Skeletal muscle tissue (tissue), 3 donors: ENCODE measurements at regions not wholly inside any gene's neighbourhood (a gene's known extent, or its start where the extent isn't known, plus 50 kb on each side); places are given as distances from the start of the nearest gene placed in this dataset.
"Not testable (repeated sequence)": the region's sequence is repeated elsewhere in the genome, so short reads cannot be mapped to it uniquely, and the experiment has no call there.

ENCODE experiments used
- H3K27ac ChIP-seq: one replicate; pipeline ENCODE4 v1.7.0; 2013; ENCODE audit warnings: mild to moderate bottlenecking, low read depth, low read length, inconsistent platforms
- H3K27me3 ChIP-seq, 3 donors: one replicate each; pipeline ENCODE4 v1.7.0; 2013; ENCODE audit warnings: low read length in 3 of 3; ENCODE audit not compliant: control insufficient read depth in 3 of 3, insufficient read depth in 3 of 3
- H3K36me3 ChIP-seq, 3 donors: one replicate each; pipeline ENCODE4 v1.7.0; 2013; ENCODE audit warnings: low read length in 3 of 3; ENCODE audit not compliant: control insufficient read depth in 3 of 3, insufficient read depth in 3 of 3
- H3K4me1 ChIP-seq, 3 donors: one replicate each; pipeline ENCODE4 v1.7.0; 2013; ENCODE audit warnings: low read length in 3 of 3, mild to moderate bottlenecking in 3 of 3; ENCODE audit not compliant: control insufficient read depth in 3 of 3, insufficient read depth in 3 of 3
- H3K4me3 ChIP-seq, 3 donors: one replicate each; pipeline ENCODE4 v1.7.0; 2013; ENCODE audit warnings: low read length in 3 of 3
- H3K9ac ChIP-seq, 3 donors: one replicate each; pipeline ENCODE4 v1.7.0; 2013; ENCODE audit warnings: low read length in 3 of 3, mild to moderate bottlenecking in 3 of 3, moderate library complexity in 2 of 3, low read depth in 1 of 3
- H3K9me3 ChIP-seq, 3 donors: one replicate each; pipeline ENCODE4 v1.7.0; 2013; ENCODE audit warnings: low read length in 3 of 3; ENCODE audit not compliant: control insufficient read depth in 3 of 3
- donor health status: Osteomylitis.

GRCh38 chr2:150060341-150060740, 427.1 kb downstream of the RND3 start:
- H3K9ac ChIP-seq, result no peak overlapping the region
- H3K4me1 ChIP-seq, result peaks cover 0 to 5% (median 0%) of the 10 kb centered on the region in 3 donors
- H3K36me3 ChIP-seq, result no peaks in the 10 kb centered on the region
- no peak overlapping the region for H3K27ac ChIP-seq
- H3K4me3 ChIP-seq, result no peak overlapping the region
- no peaks in the 10 kb centered on the region for H3K9me3 ChIP-seq
- H3K27me3 ChIP-seq, result no peaks in the 10 kb centered on the region

- not testable (repeated sequence) for H3K36me3 ChIP-seq, H3K4me1 ChIP-seq, H3K4me3 ChIP-seq, H3K9me3 ChIP-seq, H3K9ac ChIP-seq, H3K27ac ChIP-seq, H3K27me3 ChIP-seq
These were observed 427.8 kb downstream of the RND3 start for GRCh38 chr2:150059676-150060075.

DNA sequence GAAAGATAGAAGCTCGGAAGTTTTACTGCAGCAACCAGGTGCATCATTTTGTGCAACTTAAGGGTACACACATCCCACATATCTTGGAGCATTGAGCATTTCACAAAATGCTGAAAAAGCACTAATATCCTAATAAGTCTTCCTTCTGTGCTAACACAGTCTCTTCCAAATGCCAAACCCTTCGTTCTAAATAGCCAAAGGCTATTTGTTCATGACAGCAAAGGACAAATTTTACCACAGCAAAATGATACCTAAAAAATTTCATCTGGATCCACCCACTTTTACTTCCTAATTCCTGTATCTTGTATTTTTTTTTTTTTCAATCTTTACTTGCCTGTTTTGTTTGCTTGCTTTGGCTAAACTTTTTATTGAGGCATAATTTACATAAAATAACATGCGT, 435.0 kb downstream of the RND3 start:
- Histone ChIP-seq H3K4me1 (no peaks in the 10 kb centered on the region), H3K36me3 (no peaks in the 10 kb centered on the region), H3K9ac (no peak overlapping the region), H3K27me3 (no peaks in the 10 kb centered on the region), H3K4me3 (no peak overlapping the region), H3K9me3 (no peaks in the 10 kb centered on the region), H3K27ac (no peak overlapping the region)

DNA sequence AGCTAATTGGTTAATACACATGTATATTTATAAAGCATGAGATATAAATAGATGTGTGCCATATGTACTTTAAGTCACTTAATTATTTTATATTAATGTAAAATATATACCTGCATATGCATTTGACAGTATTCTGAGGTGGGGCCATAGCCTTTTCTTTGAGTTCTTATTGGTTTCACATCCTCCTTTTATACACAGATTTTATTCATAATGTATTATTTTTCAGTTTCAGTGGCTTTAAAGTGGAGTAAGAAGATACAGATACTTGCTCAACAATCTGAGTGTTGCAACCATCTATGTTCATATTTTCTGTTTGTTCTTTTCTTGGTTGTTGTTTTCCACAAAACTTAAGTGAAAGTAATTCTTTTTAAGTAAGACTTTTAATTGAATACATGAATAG, 436.5 kb downstream of the RND3 start:
- Histone ChIP-seq H3K9ac (no peak overlapping the region), H3K4me3 (no peak overlapping the region)

DNA sequence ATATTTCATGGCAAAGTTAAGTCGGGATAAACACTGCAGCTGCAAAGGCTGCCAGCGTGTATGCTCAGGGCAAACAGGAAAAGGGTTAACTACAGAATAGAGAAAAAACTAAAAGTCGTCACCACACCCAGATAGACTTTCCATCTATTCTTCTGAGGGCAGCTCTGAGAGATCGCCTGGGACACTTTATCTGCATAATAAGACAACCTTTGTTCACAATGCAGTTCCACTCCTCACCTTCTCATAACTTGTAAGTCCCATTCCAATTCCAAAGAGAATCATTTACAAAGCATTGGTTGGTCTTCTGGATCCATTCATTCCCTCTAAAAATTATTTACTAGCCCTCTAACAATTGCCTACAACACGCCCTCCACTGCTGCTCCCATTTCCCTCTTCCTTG, 437.4 kb downstream of the RND3 start:
- Histone ChIP-seq H3K36me3 (no peaks in the 10 kb centered on the region), H3K27me3 (peaks cover 0 to 3% (median 0%) of the 10 kb centered on the region in 3 donors), H3K9ac (no peak overlapping the region), H3K9me3 (no peaks in the 10 kb centered on the region), H3K4me1 (no peaks in the 10 kb centered on the region), H3K27ac (no peak overlapping the region), H3K4me3 (no peak overlapping the region)

More for the DNA sequence above, 436.5 kb downstream of the RND3 start:
- no peak overlapping the region for H3K27ac ChIP-seq
- H3K9me3 ChIP-seq, result no peaks in the 10 kb centered on the region
- H3K27me3 ChIP-seq, result peaks cover 0 to 2% (median 0%) of the 10 kb centered on the region in 3 donors
- no peaks in the 10 kb centered on the region for H3K36me3 ChIP-seq
- H3K4me1 ChIP-seq, result no peaks in the 10 kb centered on the region

DNA sequence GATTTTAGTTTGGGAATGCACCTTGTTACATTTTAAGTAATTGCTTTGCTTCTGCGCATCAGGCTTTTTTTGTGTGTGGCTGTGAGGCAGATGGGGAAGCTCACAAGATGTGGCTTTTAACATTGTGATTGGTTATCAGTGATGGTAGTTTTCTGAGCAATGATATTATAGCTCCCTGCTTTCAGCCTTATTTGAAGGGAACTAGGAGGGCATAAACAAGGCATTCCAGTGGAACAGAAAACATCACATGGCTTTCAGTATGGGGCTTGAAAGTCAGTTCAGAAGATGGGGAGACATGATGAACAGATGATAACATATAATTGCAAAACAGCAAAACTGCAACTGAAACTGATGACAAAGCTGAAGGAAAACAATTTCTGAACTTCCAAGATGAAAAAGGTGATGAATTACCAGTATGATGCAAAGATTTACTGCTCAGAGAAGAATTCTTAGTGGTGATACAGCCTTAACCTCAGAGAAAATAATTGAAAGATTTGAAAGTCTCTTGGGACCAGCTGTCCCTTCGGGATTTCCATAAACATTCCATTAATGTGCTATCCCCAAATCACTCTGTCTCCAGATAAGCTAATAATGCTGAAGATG, 439.7 kb downstream of the RND3 start:
- no peaks in the 10 kb centered on the region for H3K36me3 ChIP-seq
- H3K4me3 ChIP-seq, result no peak overlapping the region
- H3K9me3 ChIP-seq, result no peaks in the 10 kb centered on the region
- no peaks in the 10 kb centered on the region for H3K4me1 ChIP-seq
- no peak overlapping the region for H3K27ac ChIP-seq
- peaks cover 0 to 3% (median 0%) of the 10 kb centered on the region in 3 donors for H3K27me3 ChIP-seq
- H3K9ac ChIP-seq, result no peak overlapping the region

DNA sequence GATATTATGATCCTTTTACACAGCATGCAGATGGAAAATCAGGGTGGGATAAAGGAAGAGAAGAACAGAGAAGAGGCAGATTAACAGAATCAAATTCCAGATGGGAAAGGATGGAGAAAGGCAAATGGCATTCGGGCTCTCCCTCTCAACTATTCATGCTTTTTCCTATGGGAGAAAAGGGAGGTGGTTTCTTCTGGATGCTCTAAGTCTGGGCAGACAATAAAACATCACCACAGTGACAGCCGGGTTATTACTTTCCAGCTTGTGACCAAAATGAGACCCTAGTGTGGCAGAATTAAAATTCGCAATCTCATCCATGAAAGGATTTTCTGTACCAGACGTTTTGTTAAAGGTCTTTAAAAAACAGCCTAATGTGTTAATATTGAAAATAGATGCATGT, 440.7 kb downstream of the RND3 start:
- H3K9me3 ChIP-seq, result no peaks in the 10 kb centered on the region
- H3K9ac ChIP-seq, result no peak overlapping the region
- H3K27me3 ChIP-seq, result peaks cover 0 to 3% (median 0%) of the 10 kb centered on the region in 3 donors
- H3K36me3 ChIP-seq, result no peaks in the 10 kb centered on the region
- H3K27ac ChIP-seq, result no peak overlapping the region
- no peaks in the 10 kb centered on the region for H3K4me1 ChIP-seq
- no peak overlapping the region for H3K4me3 ChIP-seq

- Histone ChIP-seq H3K9ac (no peak overlapping the region), H3K4me1 (no peaks in the 10 kb centered on the region)
These were observed 441.3 kb downstream of the RND3 start for GRCh38 chr2:150046211-150046610.

DNA sequence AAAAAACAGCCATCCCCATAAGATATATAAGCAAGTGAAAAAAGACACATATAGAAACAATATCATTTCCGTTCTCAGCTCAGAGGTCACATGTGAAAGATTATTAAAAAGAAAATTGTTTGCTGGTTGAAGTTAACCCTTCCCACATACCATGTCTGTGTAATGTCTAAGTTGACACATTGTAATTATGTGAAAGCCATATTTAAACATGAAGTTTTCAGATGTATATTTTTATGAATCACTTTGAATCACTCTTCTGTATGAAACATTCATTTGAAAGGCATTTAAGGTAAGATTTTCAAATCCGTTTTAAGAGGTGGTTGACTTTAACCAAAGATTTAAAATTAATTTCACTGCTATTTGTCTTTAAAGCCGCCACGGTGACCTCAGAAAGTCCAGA, 441.9 kb downstream of the RND3 start:
- Histone ChIP-seq H3K9me3 (no peaks in the 10 kb centered on the region), H3K9ac (no peak overlapping the region), H3K4me1 (no peaks in the 10 kb centered on the region), H3K27me3 (peaks cover 0 to 3% (median 0%) of the 10 kb centered on the region in 3 donors), H3K4me3 (no peak overlapping the region), H3K27ac (no peak overlapping the region), H3K36me3 (no peaks in the 10 kb centered on the region)

More at GRCh38 chr2:150046211-150046610, 441.3 kb downstream of the RND3 start:
- no peaks in the 10 kb centered on the region for H3K36me3 ChIP-seq
- H3K9me3 ChIP-seq, result no peaks in the 10 kb centered on the region
- no peak overlapping the region for H3K27ac ChIP-seq
- H3K4me3 ChIP-seq, result no peak overlapping the region
- H3K27me3 ChIP-seq, result peaks cover 0 to 3% (median 0%) of the 10 kb centered on the region in 3 donors

DNA sequence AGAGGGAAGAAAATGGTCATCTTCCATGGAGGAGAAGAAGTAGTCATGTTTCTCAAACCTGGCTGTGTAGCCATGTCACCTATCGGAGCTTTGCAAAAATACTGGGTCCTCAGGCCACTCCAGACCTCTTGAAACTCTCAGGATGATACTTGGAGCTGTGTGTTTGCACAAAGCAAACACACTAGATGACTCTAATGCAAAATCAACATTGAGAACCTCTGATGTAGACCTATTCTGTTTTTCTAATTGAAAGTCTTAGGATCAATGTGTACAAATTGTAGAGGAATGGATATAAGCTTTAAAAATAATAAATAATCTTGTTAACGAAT, 444.3 kb downstream of the RND3 start:
- Histone ChIP-seq H3K9me3 (no peaks in the 10 kb centered on the region), H3K27me3 (peaks cover 0 to 3% (median 0%) of the 10 kb centered on the region in 3 donors), H3K9ac (no peak overlapping the region), H3K4me1 (no peaks in the 10 kb centered on the region), H3K27ac (no peak overlapping the region), H3K36me3 (no peaks in the 10 kb centered on the region), H3K4me3 (no peak overlapping the region)
